CD4-positive, alpha-beta T cell (primary cell): ENCODE measurements at regions not wholly inside any gene's neighbourhood (a gene's known extent, or its start where the extent isn't known, plus 50 kb on each side); places are given as distances from the start of the nearest gene placed in this dataset.

Experiments used
- ATAC-seq: fragments of 200-7000 bp; cut with Tn5 transposase; one replicate; pipeline ENCODE4 v1.10.0; 2022; ENCODE audit warnings: mild to moderate bottlenecking; ENCODE audit not compliant: poor library complexity
- CTCF ChIA-PET: fragments of 350-600 bp; sonication (Branson Sonifier 250); formaldehyde crosslinking; loops from one replicate; lab custom pipeline; 2021; ENCODE audit warnings: antibody characterized with exemption, inconsistent platforms; lab: Charles Lee
- POLR2A ChIA-PET: fragments of 350-600 bp; sonication (Branson Sonifier 250); formaldehyde crosslinking; loops from one replicate; lab custom pipeline; 2021; ENCODE audit warnings: antibody characterized with exemption, inconsistent platforms; lab: Charles Lee
- DNase-seq, 14 experiments: peaks; one replicate each; pipeline ENCODE4 v3.0.0-alpha.2; 2013 to 2020; ENCODE audit warnings: mixed read lengths in 2 of 14
- H3K27ac ChIP-seq, 2 donors: one replicate each; pipeline versions ENCODE4 v1.5.1 to v1.7.0; 2013; ENCODE audit warnings: low read length in 2 of 2, low read depth in 1 of 2, mild to moderate bottlenecking in 1 of 2
- H3K27me3 ChIP-seq, 2 experiments: 1 replicate in 1 of 2; 2 replicates in 1 of 2; pipeline versions ENCODE4 v1.6.1 to v1.7.0; 2013; ENCODE audit warnings: low read length in 2 of 2, control low read depth in 1 of 2, mild to moderate bottlenecking in 1 of 2, moderate library complexity in 1 of 2; ENCODE audit not compliant: insufficient read depth in 2 of 2, control insufficient read depth in 1 of 2
- H3K36me3 ChIP-seq: one replicate; pipeline ENCODE4 v1.6.1; 2013; ENCODE audit warnings: low read length, control low read depth; ENCODE audit not compliant: insufficient read depth
- H3K4me1 ChIP-seq: one replicate; pipeline ENCODE4 v1.6.1; 2013; ENCODE audit warnings: low read length, control low read depth; ENCODE audit not compliant: insufficient read depth
- H3K4me3 ChIP-seq: one replicate; pipeline ENCODE4 v1.5.1; 2013; ENCODE audit warnings: mild to moderate bottlenecking, low read length, moderate library complexity
- H3K9me3 ChIP-seq, 2 experiments: 1 replicate in 1 of 2; 2 replicates in 1 of 2; pipeline versions ENCODE4 v1.6.1 to v1.7.0; 2013; ENCODE audit warnings: low read length in 2 of 2, mild to moderate bottlenecking in 2 of 2, control low read depth in 1 of 2, moderate library complexity in 1 of 2; ENCODE audit not compliant: control insufficient read depth in 1 of 2, insufficient read depth in 1 of 2
- H3K27ac Mint-ChIP-seq: one replicate; pipeline ENCODE4 v1.8.0; 2020; ENCODE audit warnings: mixed read lengths
- H3K27me3 Mint-ChIP-seq: one replicate; pipeline ENCODE4 v1.8.0; 2021; ENCODE audit warnings: mixed read lengths
- H3K36me3 Mint-ChIP-seq: one replicate; pipeline ENCODE4 v1.8.0; 2021; ENCODE audit warnings: low read depth, mixed read lengths
- H3K4me1 Mint-ChIP-seq: one replicate; pipeline ENCODE4 v1.8.0; 2021; ENCODE audit warnings: low read depth, mixed read lengths
- H3K4me3 Mint-ChIP-seq: one replicate; pipeline ENCODE4 v1.8.0; 2020; ENCODE audit warnings: mild to moderate bottlenecking, mixed read lengths
- H3K9me3 Mint-ChIP-seq: one replicate; pipeline ENCODE4 v1.8.0; 2020; ENCODE audit warnings: mixed read lengths
- intact Hi-C, 2 experiments: fragments of 100-400 bp; cut with DNase I in 1 of 2; cut with micrococcal nuclease in 1 of 2; formaldehyde crosslinking; loops; one replicate each; pipeline versions ENCODE4 v1.15.1 to v1.9.0; 2023 to 2025; cut with DNase I, micrococcal nuclease
- TF ChIP-seq, protein P1 (sequence below): fragments of 200-600 bp; IDR thresholded peaks from one replicate; pipeline ENCODE4 v1.8.0; 2022; ENCODE audit warnings: antibody characterized with exemption, mild to moderate bottlenecking

DNA sequence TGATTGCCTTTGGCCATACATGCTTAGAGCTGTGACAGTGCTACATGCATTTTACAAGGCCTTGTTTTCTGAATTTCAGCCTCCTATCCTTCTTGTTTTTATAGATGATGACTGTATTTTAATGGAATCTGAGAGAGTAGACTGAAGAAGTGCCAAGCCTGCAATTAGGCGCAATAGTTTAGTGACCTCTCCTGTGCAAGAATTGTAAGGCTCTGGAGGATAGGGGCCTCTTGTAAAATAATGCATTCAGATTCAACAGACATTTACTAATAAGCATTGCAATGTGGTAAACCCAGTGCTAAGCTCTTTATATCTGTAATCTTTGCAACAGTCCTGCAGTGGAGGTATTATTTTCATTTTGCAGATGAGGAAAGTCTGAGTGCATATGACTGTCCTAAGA is 105.5 kb downstream of the TDRD15 start:
- Mint-ChIP-seq H3K27me3 (no peaks in the 10 kb centered on the region), H3K36me3 (no peaks in the 10 kb centered on the region), H3K4me3 (no peak overlapping the region), H3K27ac (no peak overlapping the region), H3K9me3 (no peaks in the 10 kb centered on the region), H3K4me1 (no peaks in the 10 kb centered on the region)
- no peaks in the 10 kb centered on the region for H3K27me3 ChIP-seq
- no peak for ATAC-seq
- CTCF ChIA-PET = no interaction called here
- TF ChIP-seq, protein P1, sequence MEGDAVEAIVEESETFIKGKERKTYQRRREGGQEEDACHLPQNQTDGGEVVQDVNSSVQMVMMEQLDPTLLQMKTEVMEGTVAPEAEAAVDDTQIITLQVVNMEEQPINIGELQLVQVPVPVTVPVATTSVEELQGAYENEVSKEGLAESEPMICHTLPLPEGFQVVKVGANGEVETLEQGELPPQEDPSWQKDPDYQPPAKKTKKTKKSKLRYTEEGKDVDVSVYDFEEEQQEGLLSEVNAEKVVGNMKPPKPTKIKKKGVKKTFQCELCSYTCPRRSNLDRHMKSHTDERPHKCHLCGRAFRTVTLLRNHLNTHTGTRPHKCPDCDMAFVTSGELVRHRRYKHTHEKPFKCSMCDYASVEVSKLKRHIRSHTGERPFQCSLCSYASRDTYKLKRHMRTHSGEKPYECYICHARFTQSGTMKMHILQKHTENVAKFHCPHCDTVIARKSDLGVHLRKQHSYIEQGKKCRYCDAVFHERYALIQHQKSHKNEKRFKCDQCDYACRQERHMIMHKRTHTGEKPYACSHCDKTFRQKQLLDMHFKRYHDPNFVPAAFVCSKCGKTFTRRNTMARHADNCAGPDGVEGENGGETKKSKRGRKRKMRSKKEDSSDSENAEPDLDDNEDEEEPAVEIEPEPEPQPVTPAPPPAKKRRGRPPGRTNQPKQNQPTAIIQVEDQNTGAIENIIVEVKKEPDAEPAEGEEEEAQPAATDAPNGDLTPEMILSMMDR = no peak
- no peak overlapping the region for H3K4me3 ChIP-seq
- no peaks in the 10 kb centered on the region for H3K4me1 ChIP-seq
- H3K36me3 ChIP-seq = no peaks in the 10 kb centered on the region
- POLR2A ChIA-PET = no interaction called here
- no peaks in the 10 kb centered on the region for H3K9me3 ChIP-seq
- no peak for DNase-seq
- intact Hi-C loops = no loop called here
- no peak overlapping the region for H3K27ac ChIP-seq

DNA sequence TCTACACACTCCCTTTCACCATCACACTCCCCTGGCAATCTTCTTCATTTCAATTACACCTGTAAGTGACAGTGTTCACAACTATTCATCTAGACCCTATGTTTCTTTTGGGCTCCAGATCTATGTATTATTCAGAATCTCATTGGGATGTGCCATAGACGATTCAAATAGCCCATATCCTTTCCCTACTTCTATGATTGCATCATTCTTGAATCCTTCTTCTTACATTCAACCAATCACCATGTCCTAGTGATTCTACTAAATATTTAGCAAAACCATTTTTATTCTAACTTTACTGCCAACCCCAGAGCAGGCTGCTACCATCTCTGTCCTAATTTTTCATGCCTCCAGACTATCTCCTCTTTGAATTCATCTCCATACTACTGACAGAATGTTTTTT is 106.4 kb downstream of the TDRD15 start:
- ATAC-seq = no peak
- no peak overlapping the region for H3K4me3 ChIP-seq
- no peaks in the 10 kb centered on the region for H3K9me3 ChIP-seq
- intact Hi-C loops = no loop called here
- H3K27ac ChIP-seq = no peak overlapping the region
- Mint-ChIP-seq H3K36me3 (no peaks in the 10 kb centered on the region), H3K27me3 (no peaks in the 10 kb centered on the region), H3K9me3 (no peaks in the 10 kb centered on the region), H3K27ac (no peak overlapping the region), H3K4me1 (no peaks in the 10 kb centered on the region), H3K4me3 (no peak overlapping the region)
- no peaks in the 10 kb centered on the region for H3K36me3 ChIP-seq
- H3K4me1 ChIP-seq = no peaks in the 10 kb centered on the region
- DNase-seq = no peak
- CTCF ChIA-PET = interaction anchor here (0.7 kb wide), 1 partner anchor 895 kb away, joined by 3 read pairs; no protein-coding TSS in a partner anchor
- no peaks in the 10 kb centered on the region for H3K27me3 ChIP-seq
- POLR2A ChIA-PET = no interaction called here
- TF ChIP-seq, protein P1 = no peak

DNA sequence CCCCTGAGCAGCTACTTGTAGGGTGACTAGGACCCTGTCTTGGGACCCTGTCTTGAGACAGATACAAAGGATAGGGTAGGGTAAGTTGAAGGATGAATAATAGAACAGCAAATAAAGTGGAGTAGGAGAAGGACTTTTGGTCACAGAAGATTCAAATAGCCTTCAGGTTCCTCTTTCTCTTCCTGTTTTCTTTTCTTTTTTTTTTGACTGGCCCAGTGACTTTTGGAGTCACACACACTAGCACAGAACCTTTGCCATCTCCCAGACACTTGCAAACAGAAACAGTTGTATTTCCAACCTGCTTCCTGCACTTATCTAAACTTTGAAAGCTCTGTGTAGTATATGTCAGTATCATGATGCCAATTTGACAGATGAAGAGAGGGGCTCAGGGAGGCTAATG is 108.2 kb downstream of the TDRD15 start:
- Mint-ChIP-seq H3K27me3 (no peaks in the 10 kb centered on the region), H3K36me3 (no peaks in the 10 kb centered on the region), H3K4me3 (no peak overlapping the region), H3K27ac (no peak overlapping the region), H3K4me1 (no peaks in the 10 kb centered on the region), H3K9me3 (no peaks in the 10 kb centered on the region)
- intact Hi-C loops = no loop called here
- Histone ChIP-seq H3K4me1 (no peaks in the 10 kb centered on the region), H3K9me3 (no peaks in the 10 kb centered on the region), H3K36me3 (no peaks in the 10 kb centered on the region), H3K4me3 (no peak overlapping the region), H3K27me3 (no peaks in the 10 kb centered on the region), H3K27ac (no peak overlapping the region)
- TF ChIP-seq, protein P1 = no peak
- CTCF ChIA-PET = no interaction called here
- peak in 1 of 14 experiments; percentile 2 for DNase-seq
- POLR2A ChIA-PET = no interaction called here
- ATAC-seq = no peak
